ENCODE measurements at regions not wholly inside any gene's neighbourhood (a gene's known extent, or its start where the extent isn't known, plus 50 kb on each side); places are given as distances from the start of the nearest gene placed in this dataset.

GRCh38 chr4:181108237-181108636, 1135.0 kb upstream of the TENM3 start:
- Histone ChIP-seq H3K4me1 (ENCODE audit: control insufficient read depth, insufficient read depth, low read length) (no peaks in the 10 kb centered on the region), H3K9me1 (ENCODE audit: insufficient read depth, low read length) (no peaks in the 10 kb centered on the region), H3K79me1 (ENCODE audit: low read depth in 1 of 2, low read length in 2 of 2) (no peaks in the 10 kb centered on the region), H3K4me2 (ENCODE audit: low read depth, low read length) (no peak overlapping the region), H3K23ac (ENCODE audit: low read depth, low read length) (no peak overlapping the region), H3K18ac (ENCODE audit: low read depth, low read length) (no peak overlapping the region), H4K5ac (ENCODE audit: low read depth, low read length) (no peak overlapping the region), H2AK5ac (ENCODE audit: low read depth, low read length) (no peak overlapping the region), H3K36me3 (ENCODE audit: control insufficient read depth, insufficient read depth, low read length) (no peaks in the 10 kb centered on the region), H3K9ac (ENCODE audit: low read depth, low read length) (no peak overlapping the region), H3K14ac (replicated peaks; ENCODE audit: low read depth, low read length) (no peak overlapping the region), H2AK9ac (replicated peaks; ENCODE audit: low read depth, low read length, poor library complexity) (no peak overlapping the region), H3K27ac (ENCODE audit: insufficient read depth, low read length) (no peak overlapping the region), H4K8ac (ENCODE audit: low read depth in 2 of 2, low read length in 2 of 2) (no peak overlapping the region), H3K9me3 (ENCODE audit: control insufficient read depth, insufficient read depth, low read length) (no peaks in the 10 kb centered on the region), H4K20me1 (ENCODE audit: insufficient read depth, low read length) (no peaks in the 10 kb centered on the region), H2AFZ (replicated peaks; ENCODE audit: low read length, poor library complexity) (no peak overlapping the region), H2BK120ac (ENCODE audit: low read depth, low read length) (no peak overlapping the region), H3K4ac (ENCODE audit: low read depth, low read length) (no peak overlapping the region), H2BK5ac (ENCODE audit: low read depth, low read length, poor library complexity, severe bottlenecking) (no peak overlapping the region), H2BK20ac (ENCODE audit: low read depth, low read length) (no peak overlapping the region), H2BK15ac (ENCODE audit: low read depth, low read length) (no peak overlapping the region), H3K27me3 (ENCODE audit: control insufficient read depth, insufficient read depth, low read length) (no peaks in the 10 kb centered on the region), H3K4me3 (ENCODE audit: insufficient read depth, low read depth, low read length) (no peak overlapping the region), H4K91ac (ENCODE audit: insufficient read depth, low read depth, low read length) (no peak overlapping the region), H3K56ac (ENCODE audit: extremely low read depth, insufficient read depth, low read length) (no peak overlapping the region)
- dilution Hi-C loops (cut with HindIII; ENCODE audit: low sequenced_read_pairs, unreplicated experiment) (no loop called here), in situ Hi-C loops (cut with MboI; ENCODE audit: low sequenced_read_pairs) (no loop called here), intact Hi-C loops (cut with micrococcal nuclease) (no loop called here)
- ATAC-seq (ENCODE audit: low read depth) (no peak), DNase-seq (no peak)
- POLR2A ChIA-PET (ENCODE audit: unreplicated experiment): no interaction called here
- TF ChIP-seq CEBPB (IDR thresholded peaks at IDR 0.05; ENCODE audit: low read depth, low read length): no peak
- no peak for TF ChIP-seq RAD21 (IDR thresholded peaks at IDR 0.05; ENCODE audit: low read length)
- no peak for TF ChIP-seq ELK1 (IDR thresholded peaks at IDR 0.05; ENCODE audit: borderline replicate concordance, low read depth, low read length)
- no peak for TF ChIP-seq RCOR1 (IDR thresholded peaks at IDR 0.05; ENCODE audit: insufficient replicate concordance, low read length)
- no peak for TF ChIP-seq BHLHE40 (IDR thresholded peaks at IDR 0.05; ENCODE audit: low read depth, low read length)
- TF ChIP-seq POLR2A (IDR thresholded peaks at IDR 0.05; ENCODE audit: low read depth, low read length): no peak
- no peak for TF ChIP-seq CTCF (conservative IDR thresholded peaks at IDR 0.05; ENCODE audit: low read depth, low read length)
- no peak for TF ChIP-seq FOS (IDR thresholded peaks at IDR 0.05; ENCODE audit: low read depth, low read length)
- no peak for TF ChIP-seq NFE2L2 (IDR thresholded peaks at IDR 0.05; ENCODE audit: low read depth, low read length)
- no peak for TF ChIP-seq RFX5 (IDR thresholded peaks at IDR 0.05; ENCODE audit: low read depth, low read length)
- TF ChIP-seq MAZ (IDR thresholded peaks at IDR 0.05; ENCODE audit: borderline replicate concordance, low read depth, low read length): no peak
- no peak for TF ChIP-seq MXI1 (IDR thresholded peaks at IDR 0.05; ENCODE audit: borderline replicate concordance, low read depth, low read length)
- no peak for TF ChIP-seq SMC3 (IDR thresholded peaks at IDR 0.05; ENCODE audit: low read depth, low read length)
- no peak for TF ChIP-seq CHD1 (IDR thresholded peaks at IDR 0.05; ENCODE audit: low read depth, low read length)
- TF ChIP-seq MAFK (IDR thresholded peaks at IDR 0.05; ENCODE audit: low read depth, low read length): no peak
- no peak for TF ChIP-seq USF2 (IDR thresholded peaks at IDR 0.05; ENCODE audit: low read depth, low read length)
- no TSS peak for BruUV-seq (replicated peaks)
- CTCF ChIA-PET: no interaction called here
- WGBS, 2 experiments (ENCODE audit: extremely low coverage in 2 of 2, insufficient read length in 1 of 2): 20% methylated on average over 1 of the region's 3 CpGs; no CpG with 5 or more reads in 1 of the 2 experiments

All from IMR-90 (cell line).